A673 (cell line): ENCODE measurements at regions not wholly inside any gene's neighbourhood (a gene's known extent, or its start where the extent isn't known, plus 50 kb on each side); places are given as distances from the start of the nearest gene placed in this dataset.
"Not testable (repeated sequence)": the region's sequence is repeated elsewhere in the genome, so short reads cannot be mapped to it uniquely, and the experiment has no call there.

ENCODE experiments used
- BruUV-seq: library from RNA; stranded (reverse); fragments of 400-500 nt; replicated peaks from 2 replicates; lab custom pipeline; 2021; lab: Mats Ljungman, UMichigan
- CTCF ChIA-PET: fragments of 300-600 bp; sonication (Branson Sonifier 250); formaldehyde crosslinking; loops from one replicate; lab custom pipeline; 2022; ENCODE audit warnings: antibody characterized with exemption; lab: Charles Lee
- POLR2A ChIA-PET: fragments of 300-600 bp; sonication (Branson Sonifier 250); formaldehyde crosslinking; loops from one replicate; lab custom pipeline; 2022; ENCODE audit warnings: antibody characterized with exemption; ENCODE audit not compliant: low non-redundant PET; lab: Charles Lee
- DNase-seq: peaks from one replicate; pipeline ENCODE4 v3.0.0-alpha.2; 2015; ENCODE audit warnings: low spot score
- H3K27ac ChIP-seq: fragments of 200-600 bp; sonication (generic); 2 replicates; pipeline ENCODE4 v1.5.1; 2016; ENCODE audit warnings: mixed run types, low read depth, mild to moderate bottlenecking, mixed read lengths, antibody characterized with exemption, low read length; ENCODE audit not compliant: poor library complexity, severe bottlenecking
- H3K27me3 ChIP-seq: fragments of 200-600 bp; sonication (generic); replicated peaks from 2 replicates; pipeline ENCODE4 v1.6.1; 2017; ENCODE audit warnings: mixed run types, low read depth, mild to moderate bottlenecking, mixed read lengths, antibody characterized with exemption, low read length; ENCODE audit not compliant: insufficient read depth, poor library complexity
- H3K36me3 ChIP-seq: fragments of 200-600 bp; sonication (generic); 2 replicates; pipeline ENCODE4 v1.6.1; 2016; ENCODE audit warnings: mixed run types, mild to moderate bottlenecking, mixed read lengths, antibody characterized with exemption, low read length; ENCODE audit not compliant: insufficient read depth, poor library complexity, severe bottlenecking
- H3K4me1 ChIP-seq: fragments of 200-600 bp; sonication (generic); 2 replicates; pipeline ENCODE4 v1.6.1; 2017; ENCODE audit warnings: mixed run types, mild to moderate bottlenecking, mixed read lengths, antibody characterized with exemption, low read length; ENCODE audit not compliant: insufficient read depth, poor library complexity, severe bottlenecking
- H3K4me3 ChIP-seq: fragments of 200-600 bp; sonication (generic); 2 replicates; pipeline ENCODE4 v1.5.1; 2016; ENCODE audit warnings: low read depth, mixed run types, mild to moderate bottlenecking, mixed read lengths, low read length; ENCODE audit not compliant: poor library complexity, severe bottlenecking
- H3K9me3 ChIP-seq: fragments of 200-600 bp; sonication (generic); 2 replicates; pipeline ENCODE4 v1.6.1; 2016; ENCODE audit warnings: mixed run types, low read depth, mild to moderate bottlenecking, mixed read lengths, antibody characterized with exemption, low read length; ENCODE audit not compliant: poor library complexity, severe bottlenecking
- EZH2 ChIP-seq: fragments of 200-600 bp; sonication (generic); IDR thresholded peaks from 2 replicates; pipeline ENCODE4 v1.6.1; 2017; ENCODE audit warnings: borderline replicate concordance, low read depth, mild to moderate bottlenecking, mixed read lengths, antibody characterized with exemption, low read length; ENCODE audit not compliant: poor library complexity, severe bottlenecking
- intact Hi-C: fragments of 100-400 bp; cut with micrococcal nuclease; formaldehyde crosslinking; loops from one replicate; pipeline ENCODE4 v1.10.0; 2022; ENCODE audit not compliant: unreplicated experiment
- TF ChIP-seq, protein P1 (sequence below): fragments of 300-800, 200-600 bp; sonication (generic); conservative IDR thresholded peaks from 2 replicates; pipeline ENCODE4 v1.5.1; 2017; ENCODE audit warnings: low read depth, mild to moderate bottlenecking, antibody characterized with exemption, low read length, moderate library complexity, mixed read lengths

DNA sequence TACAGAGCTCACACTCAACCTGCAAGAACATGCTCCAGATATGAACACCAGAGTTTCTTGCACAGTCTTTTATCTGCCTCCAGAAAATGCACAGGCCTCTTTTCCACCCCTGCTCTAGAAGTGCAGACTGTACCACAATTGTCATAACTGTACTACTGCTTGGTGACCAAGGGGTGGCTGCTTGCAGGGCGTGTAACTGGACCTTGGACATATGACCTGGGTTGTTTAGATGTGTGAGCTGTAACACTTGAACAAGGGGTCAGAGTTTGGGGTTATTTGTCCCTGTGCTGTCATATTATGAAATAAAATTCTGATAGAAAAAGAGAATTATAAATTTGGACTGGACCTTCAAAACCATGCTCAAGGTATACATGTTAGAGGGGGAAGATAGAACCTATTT lies 1185.5 kb downstream of the FAM181B start:
- Histone ChIP-seq H3K27ac (no peak overlapping the region), H3K9me3 (no peaks in the 10 kb centered on the region), H3K4me1 (no peaks in the 10 kb centered on the region), H3K36me3 (no peaks in the 10 kb centered on the region), H3K27me3 (no peaks in the 10 kb centered on the region), H3K4me3 (no peak overlapping the region)
- no TSS peak for BruUV-seq
- ChIA-PET CTCF (no interaction called here), POLR2A (no interaction called here)
- no peak for DNase-seq
- no peak for TF ChIP-seq EZH2
- TF ChIP-seq, protein P1, sequence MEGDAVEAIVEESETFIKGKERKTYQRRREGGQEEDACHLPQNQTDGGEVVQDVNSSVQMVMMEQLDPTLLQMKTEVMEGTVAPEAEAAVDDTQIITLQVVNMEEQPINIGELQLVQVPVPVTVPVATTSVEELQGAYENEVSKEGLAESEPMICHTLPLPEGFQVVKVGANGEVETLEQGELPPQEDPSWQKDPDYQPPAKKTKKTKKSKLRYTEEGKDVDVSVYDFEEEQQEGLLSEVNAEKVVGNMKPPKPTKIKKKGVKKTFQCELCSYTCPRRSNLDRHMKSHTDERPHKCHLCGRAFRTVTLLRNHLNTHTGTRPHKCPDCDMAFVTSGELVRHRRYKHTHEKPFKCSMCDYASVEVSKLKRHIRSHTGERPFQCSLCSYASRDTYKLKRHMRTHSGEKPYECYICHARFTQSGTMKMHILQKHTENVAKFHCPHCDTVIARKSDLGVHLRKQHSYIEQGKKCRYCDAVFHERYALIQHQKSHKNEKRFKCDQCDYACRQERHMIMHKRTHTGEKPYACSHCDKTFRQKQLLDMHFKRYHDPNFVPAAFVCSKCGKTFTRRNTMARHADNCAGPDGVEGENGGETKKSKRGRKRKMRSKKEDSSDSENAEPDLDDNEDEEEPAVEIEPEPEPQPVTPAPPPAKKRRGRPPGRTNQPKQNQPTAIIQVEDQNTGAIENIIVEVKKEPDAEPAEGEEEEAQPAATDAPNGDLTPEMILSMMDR: no peak
- intact Hi-C loops: no loop called here

DNA sequence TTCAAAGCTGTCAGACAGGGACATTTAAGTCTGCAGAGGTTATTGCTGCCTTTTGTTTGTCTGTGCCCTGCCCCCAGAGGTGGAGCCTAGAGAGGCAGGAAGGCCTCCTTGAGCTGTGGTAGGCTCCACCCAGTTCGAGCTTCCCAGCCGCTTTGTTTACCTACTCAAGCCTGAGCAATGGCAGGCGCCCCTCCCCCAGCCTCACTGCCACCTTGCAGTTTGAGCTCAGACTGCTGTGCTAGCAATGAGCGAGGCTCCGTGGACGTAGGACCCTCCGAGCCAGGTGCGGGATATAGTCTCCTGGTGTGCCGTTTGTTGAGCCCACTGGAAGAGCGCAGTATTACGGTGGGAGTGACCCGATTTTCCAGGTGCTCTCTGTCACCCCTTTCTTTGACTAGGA lies 1193.9 kb downstream of the FAM181B start:
- POLR2A ChIA-PET, BruUV-seq, H3K9me3 ChIP-seq, H3K4me3 ChIP-seq, H3K36me3 ChIP-seq, H3K27me3 ChIP-seq, H3K27ac ChIP-seq, DNase-seq, H3K4me1 ChIP-seq, intact Hi-C loops: not testable (repeated sequence)
- CTCF ChIA-PET: interaction anchor here (0.6 kb wide), 1 partner anchor 16 kb away, joined by 3 read pairs; no protein-coding TSS in a partner anchor

DNA sequence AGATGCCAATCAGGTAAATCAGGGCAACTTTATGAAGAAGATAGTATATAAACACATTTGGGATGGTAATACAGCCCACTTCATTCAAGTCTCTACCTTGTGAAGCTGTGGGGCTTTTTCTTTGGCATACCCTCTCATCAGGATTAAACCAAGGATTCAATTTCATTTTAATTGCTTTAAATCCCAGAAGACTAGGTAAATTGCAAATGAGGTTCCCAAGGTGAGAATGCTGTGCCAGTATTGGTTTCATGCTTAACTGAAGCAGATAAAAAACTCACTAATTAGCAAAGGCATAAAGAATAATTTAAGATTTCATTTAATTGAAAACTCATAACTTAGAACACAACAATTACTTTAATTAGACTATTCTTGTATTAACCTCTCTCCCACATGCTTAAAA lies 1218.1 kb downstream of the FAM181B start:
- Histone ChIP-seq H3K27ac (no peak overlapping the region), H3K36me3 (no peaks in the 10 kb centered on the region), H3K9me3 (no peaks in the 10 kb centered on the region), H3K4me1 (no peaks in the 10 kb centered on the region), H3K27me3 (no peaks in the 10 kb centered on the region), H3K4me3 (no peak overlapping the region)
- intact Hi-C loops: no loop called here
- TF ChIP-seq, protein P1: no peak
- BruUV-seq: no TSS peak
- CTCF ChIA-PET: no interaction called here
- DNase-seq: no peak
- POLR2A ChIA-PET: no interaction called here

DNA sequence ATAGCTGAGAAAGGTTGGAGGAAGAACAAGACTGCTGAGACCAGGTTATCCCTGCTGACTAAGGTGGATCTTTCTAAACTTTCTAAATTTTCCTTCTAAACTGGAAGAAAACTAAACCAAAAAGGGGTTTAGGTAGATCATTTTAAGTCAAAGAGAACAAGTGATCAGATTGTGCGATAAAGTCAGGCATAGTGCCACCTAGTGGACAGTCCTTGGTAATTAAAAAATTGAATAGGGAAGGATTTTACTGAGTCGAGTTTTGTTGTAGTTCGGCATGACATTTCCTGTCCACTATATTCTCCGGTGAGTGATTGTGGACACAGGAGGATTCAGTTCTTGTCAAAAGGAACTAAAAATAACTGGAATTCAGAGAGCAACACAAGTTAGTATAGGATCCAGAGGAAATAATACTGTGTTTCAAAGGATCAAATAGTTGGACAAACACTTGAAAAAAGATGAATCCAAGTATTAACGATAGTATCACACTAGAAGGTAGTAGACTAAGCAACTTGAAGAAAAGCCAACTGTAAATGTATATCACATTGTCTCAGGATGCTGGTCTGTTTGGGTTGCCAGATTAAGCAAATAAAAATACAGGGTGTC lies 1236.4 kb downstream of the FAM181B start:
- Histone ChIP-seq H3K27ac (no peak overlapping the region), H3K4me1 (peaks cover 7% of the 10 kb centered on the region), H3K27me3 (no peaks in the 10 kb centered on the region), H3K36me3 (no peaks in the 10 kb centered on the region), H3K9me3 (no peaks in the 10 kb centered on the region), H3K4me3 (no peak overlapping the region)
- POLR2A ChIA-PET: interaction anchor here (0.7 kb wide), 1 partner anchor 55 kb away, joined by 3 read pairs; no protein-coding TSS in a partner anchor
- DNase-seq: peak; percentile 75
- no TSS peak for BruUV-seq
- TF ChIP-seq, protein P1: peak; percentile 88
- no peak for TF ChIP-seq EZH2
- CTCF ChIA-PET: interaction anchor here (0.6 kb wide), 4 partner anchors 29 to 1462 kb away, joined by 3 to 7 read pairs (median 4); no protein-coding TSS in a partner anchor
- intact Hi-C loops: loop anchor here (10.0 kb wide), 1 partner anchor 1197 kb away; no protein-coding TSS in a partner anchor
